GM12874 (cell line): ENCODE measurements at regions not wholly inside any gene's neighbourhood (a gene's known extent, or its start where the extent isn't known, plus 50 kb on each side); places are given as distances from the start of the nearest gene placed in this dataset.

ENCODE experiments used
- CTCF ChIP-seq: IDR thresholded peaks from 2 replicates; pipeline ENCODE4 v1.5.1; 2011; ENCODE audit warnings: low read depth, mild to moderate bottlenecking, control low read depth, low read length, moderate library complexity; ENCODE audit not compliant: insufficient read depth

DNA sequence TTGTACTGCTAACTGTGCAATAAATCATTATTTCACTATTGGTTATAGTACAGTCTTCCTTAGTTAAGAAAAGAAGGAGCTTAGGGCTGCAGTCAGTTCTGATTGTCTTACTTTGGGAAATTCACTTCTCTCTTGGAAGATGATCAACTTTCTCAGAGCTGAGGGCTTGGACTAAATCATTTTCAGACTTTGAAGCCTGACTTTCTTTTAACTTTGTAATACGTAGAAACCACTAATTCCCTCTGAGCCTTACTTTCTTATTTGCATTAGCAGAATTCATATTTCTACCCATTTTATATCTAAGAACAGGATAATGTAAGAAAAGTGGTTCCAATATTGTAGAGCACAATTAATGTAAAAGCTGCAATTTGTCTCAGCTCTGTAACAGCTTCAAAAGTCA lies 386.4 kb downstream of the TRIB2 start:
- TF ChIP-seq CTCF: no peak

- no peak for TF ChIP-seq CTCF
Measured at GRCh38 chr2:13103778-13104493, 387.2 kb downstream of the TRIB2 start.

- no peak for TF ChIP-seq CTCF
Measured at GRCh38 chr2:13104723-13105122, 388.0 kb downstream of the TRIB2 start.

GRCh38 chr2:13106302-13106701 lies 389.6 kb downstream of the TRIB2 start:
- TF ChIP-seq CTCF: no peak

GRCh38 chr2:13109516-13109915 lies 392.8 kb downstream of the TRIB2 start:
- TF ChIP-seq CTCF: no peak

DNA sequence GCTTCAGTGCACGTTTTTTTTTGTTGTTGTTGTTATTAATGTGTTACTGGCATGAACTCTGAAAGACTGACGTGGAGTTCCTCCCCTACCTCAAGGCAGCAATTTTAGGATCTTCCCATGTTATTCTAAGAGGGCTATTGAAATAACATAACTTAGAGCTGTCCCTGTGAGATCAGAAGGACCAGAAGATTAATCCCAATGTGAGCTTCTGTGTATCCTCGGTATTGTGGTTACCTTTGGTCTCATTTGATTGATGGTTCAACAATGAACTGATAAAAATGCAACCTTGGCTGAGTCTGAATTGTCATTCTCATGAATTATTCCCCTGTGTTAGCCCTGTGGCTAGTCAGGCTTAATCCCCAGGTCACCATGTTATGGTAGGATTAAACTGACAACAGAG lies 394.1 kb downstream of the TRIB2 start:
- TF ChIP-seq CTCF: no peak

DNA sequence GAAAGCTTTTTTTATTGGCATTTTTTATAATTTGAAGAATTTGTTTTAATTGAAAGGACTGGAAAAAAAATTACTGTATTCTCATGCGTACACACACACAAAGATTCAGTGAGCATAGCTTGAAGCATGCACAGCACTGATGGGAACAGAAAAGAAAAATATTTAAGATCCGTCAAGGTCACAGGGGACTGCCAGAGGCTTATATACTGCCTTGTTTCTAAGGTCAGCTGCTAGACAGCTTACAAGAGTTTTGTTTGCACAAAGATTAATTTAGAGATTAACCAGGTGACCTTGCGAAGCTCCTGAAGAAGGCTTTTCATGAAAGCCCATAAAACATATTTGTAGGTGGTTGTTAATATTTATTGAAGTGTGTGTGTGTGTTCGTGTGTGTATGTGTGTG lies 396.3 kb downstream of the TRIB2 start:
- no peak for TF ChIP-seq CTCF

DNA sequence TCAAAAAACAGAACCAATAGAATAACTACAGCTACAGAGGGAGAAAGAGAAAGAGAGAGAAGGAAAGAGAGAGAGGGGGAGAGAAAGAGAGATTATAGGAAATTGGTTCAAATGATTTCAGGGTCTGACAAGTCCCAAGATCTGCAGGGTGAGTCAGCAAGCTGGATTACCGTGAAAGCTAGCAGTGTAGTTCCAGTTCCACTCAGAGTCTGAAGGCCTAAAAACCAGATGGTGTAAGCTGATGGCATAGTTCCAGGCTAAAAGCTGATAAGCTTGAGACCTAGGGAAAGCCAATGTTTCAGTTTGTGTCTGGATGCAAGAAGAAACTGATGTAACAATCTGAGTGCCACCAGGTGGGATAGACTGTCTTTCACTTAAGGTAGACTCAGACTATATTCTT lies 397.7 kb downstream of the TRIB2 start:
- TF ChIP-seq CTCF: no peak
